A549 (cell line): ENCODE measurements at regions not wholly inside any gene's neighbourhood (a gene's known extent, or its start where the extent isn't known, plus 50 kb on each side); places are given as distances from the start of the nearest gene placed in this dataset.

Experiments used
- CTCF ChIP-seq: fragments of >200 bp; sonication (Bioruptor Twin); formaldehyde crosslinking; IDR thresholded peaks from 3 replicates; pipeline ENCODE4 v1.5.1; 2016
- EP300 ChIP-seq, 2 experiments: fragments of >200 bp; sonication (Bioruptor Twin); formaldehyde crosslinking; IDR thresholded peaks; 2 replicates in 1 of 2; 3 replicates in 1 of 2; pipeline ENCODE4 v1.6.1; 2016 to 2017

- no peak for TF ChIP-seq CTCF
- TF ChIP-seq EP300 (IDR thresholded peaks at IDR 0.05): no peak
Observed at GRCh38 chr18:73948497-73948896, 199.1 kb downstream of the FBXO15 start.
